Neural crest cell (in vitro differentiated cells): ENCODE measurements at regions not wholly inside any gene's neighbourhood (a gene's known extent, or its start where the extent isn't known, plus 50 kb on each side); places are given as distances from the start of the nearest gene placed in this dataset.

Source experiments
- DNase-seq: peaks from one replicate; pipeline ENCODE4 v3.0.0; 2021; ENCODE audit warnings: low read depth, mixed read lengths, low spot score
- H3K27ac Mint-ChIP-seq: one replicate; pipeline ENCODE4 v1.8.0; 2021; ENCODE audit warnings: mild to moderate bottlenecking, mixed read lengths; ENCODE audit not compliant: unreplicated experiment
- H3K27me3 Mint-ChIP-seq: 2 replicates; pipeline ENCODE4 v1.8.0; 2021; ENCODE audit warnings: low read depth, mild to moderate bottlenecking, mixed read lengths
- H3K36me3 Mint-ChIP-seq: 2 replicates; pipeline ENCODE4 v1.8.0; 2021; ENCODE audit warnings: low read depth, mild to moderate bottlenecking, mixed read lengths
- H3K4me1 Mint-ChIP-seq: 2 replicates; pipeline ENCODE4 v1.8.0; 2021; ENCODE audit warnings: mixed read lengths
- H3K4me3 Mint-ChIP-seq: one replicate; pipeline ENCODE4 v1.8.0; 2021; ENCODE audit warnings: mild to moderate bottlenecking, mixed read lengths
- H3K9me3 Mint-ChIP-seq: 2 replicates; pipeline ENCODE4 v1.8.0; 2021; ENCODE audit warnings: mixed read lengths
- CTCF ChIP-seq: fragments of 200-600 bp; sonication (generic); conservative IDR thresholded peaks from 2 replicates; pipeline ENCODE4 v1.5.0; 2021; ENCODE audit warnings: antibody characterized with exemption, mild to moderate bottlenecking

- no peak for DNase-seq
- H3K27ac Mint-ChIP-seq = no peak overlapping the region
- no peaks in the 10 kb centered on the region for H3K36me3 Mint-ChIP-seq
- peaks cover 2% of the 10 kb centered on the region for H3K27me3 Mint-ChIP-seq
- no peaks in the 10 kb centered on the region for H3K4me1 Mint-ChIP-seq
- H3K4me3 Mint-ChIP-seq = no peak overlapping the region
- no peak for TF ChIP-seq CTCF
- H3K9me3 Mint-ChIP-seq = no peaks in the 10 kb centered on the region
Measured at GRCh38 chr1:221867003-221867402, 125.1 kb upstream of the DUSP10 start.

GRCh38 chr1:221865808-221866207, 123.9 kb upstream of the DUSP10 start:
- Mint-ChIP-seq H3K27ac (no peak overlapping the region), H3K4me3 (no peak overlapping the region), H3K36me3 (no peaks in the 10 kb centered on the region), H3K9me3 (no peaks in the 10 kb centered on the region), H3K4me1 (no peaks in the 10 kb centered on the region), H3K27me3 (peaks cover 3% of the 10 kb centered on the region)
- no peak for TF ChIP-seq CTCF
- DNase-seq = no peak

- Mint-ChIP-seq H3K27ac (no peak overlapping the region), H3K9me3 (no peaks in the 10 kb centered on the region), H3K27me3 (peaks cover 3% of the 10 kb centered on the region), H3K36me3 (no peaks in the 10 kb centered on the region), H3K4me1 (no peaks in the 10 kb centered on the region), H3K4me3 (no peak overlapping the region)
- no peak for DNase-seq
- no peak for TF ChIP-seq CTCF
Measured at GRCh38 chr1:221863635-221864034, 121.7 kb upstream of the DUSP10 start.

- TF ChIP-seq CTCF = no peak
- no peaks in the 10 kb centered on the region for H3K9me3 Mint-ChIP-seq
- H3K27me3 Mint-ChIP-seq = peaks cover 3% of the 10 kb centered on the region
- H3K4me1 Mint-ChIP-seq = no peaks in the 10 kb centered on the region
- no peak for DNase-seq
- no peak overlapping the region for H3K27ac Mint-ChIP-seq
- H3K4me3 Mint-ChIP-seq = no peak overlapping the region
- no peaks in the 10 kb centered on the region for H3K36me3 Mint-ChIP-seq
Measured at GRCh38 chr1:221862971-221863370, 121.1 kb upstream of the DUSP10 start.

- no peak for TF ChIP-seq CTCF
- Mint-ChIP-seq H3K9me3 (no peaks in the 10 kb centered on the region), H3K27me3 (peaks cover 22% of the 10 kb centered on the region), H3K4me3 (no peak overlapping the region), H3K4me1 (no peaks in the 10 kb centered on the region), H3K36me3 (no peaks in the 10 kb centered on the region), H3K27ac (no peak overlapping the region)
- no peak for DNase-seq
Measured at GRCh38 chr1:221858818-221859611, 117.1 kb upstream of the DUSP10 start.
